Duodenal mucosa (tissue), 2 donors: ENCODE measurements at regions not wholly inside any gene's neighbourhood (a gene's known extent, or its start where the extent isn't known, plus 50 kb on each side); places are given as distances from the start of the nearest gene placed in this dataset.
"Not testable (repeated sequence)": the region's sequence is repeated elsewhere in the genome, so short reads cannot be mapped to it uniquely, and the experiment has no call there.

ENCODE experiments used
- H3K27ac ChIP-seq: one replicate; pipeline ENCODE4 v1.7.0; 2013; ENCODE audit warnings: low read depth, low read length
- H3K27me3 ChIP-seq, 2 donors: one replicate each; pipeline ENCODE4 v1.7.0; 2013; ENCODE audit warnings: low read length in 2 of 2, control low read depth in 1 of 2; ENCODE audit not compliant: insufficient read depth in 2 of 2, control insufficient read depth in 1 of 2
- H3K36me3 ChIP-seq, 2 donors: one replicate each; pipeline ENCODE4 v1.7.0; 2013; ENCODE audit warnings: low read length in 2 of 2, control low read depth in 1 of 2; ENCODE audit not compliant: insufficient read depth in 2 of 2, control insufficient read depth in 1 of 2
- H3K4me1 ChIP-seq, 2 donors: one replicate each; pipeline ENCODE4 v1.7.0; 2013; ENCODE audit warnings: low read length in 2 of 2, control low read depth in 1 of 2; ENCODE audit not compliant: insufficient read depth in 2 of 2, control insufficient read depth in 1 of 2
- H3K4me3 ChIP-seq, 2 donors: one replicate each; pipeline ENCODE4 v1.7.0; 2013; ENCODE audit warnings: low read length in 2 of 2, low read depth in 1 of 2
- H3K9ac ChIP-seq, 2 donors: one replicate each; pipeline ENCODE4 v1.7.0; 2013; ENCODE audit warnings: low read length in 2 of 2, low read depth in 1 of 2
- H3K9me3 ChIP-seq, 2 donors: one replicate each; pipeline ENCODE4 v1.7.0; 2013; ENCODE audit warnings: low read length in 2 of 2, control low read depth in 1 of 2; ENCODE audit not compliant: control insufficient read depth in 1 of 2

GRCh38 chr5:124504081-124504916 lies 242.1 kb downstream of the ZNF608 start:
- Histone ChIP-seq H3K9me3 (no peaks in the 10 kb centered on the region), H3K4me1 (no peaks in the 10 kb centered on the region), H3K4me3 (no peak overlapping the region), H3K36me3 (no peaks in the 10 kb centered on the region), H3K27me3 (no peaks in the 10 kb centered on the region), H3K9ac (no peak overlapping the region), H3K27ac (no peak overlapping the region)

- H3K4me3 ChIP-seq: no peak overlapping the region
- no peaks in the 10 kb centered on the region for H3K36me3 ChIP-seq
- H3K9ac ChIP-seq: no peak overlapping the region
- H3K27ac ChIP-seq: no peak overlapping the region
- H3K4me1 ChIP-seq: no peaks in the 10 kb centered on the region
- no peaks in the 10 kb centered on the region for H3K27me3 ChIP-seq
- H3K9me3 ChIP-seq: no peaks in the 10 kb centered on the region
Measured at GRCh38 chr5:124502551-124502950, 243.9 kb downstream of the ZNF608 start.

GRCh38 chr5:124499818-124500217 lies 246.6 kb downstream of the ZNF608 start:
- not testable (repeated sequence) for H3K27ac ChIP-seq, H3K9ac ChIP-seq, H3K9me3 ChIP-seq, H3K4me1 ChIP-seq, H3K27me3 ChIP-seq, H3K36me3 ChIP-seq, H3K4me3 ChIP-seq

GRCh38 chr5:124496968-124497367 lies 249.5 kb downstream of the ZNF608 start:
- H3K4me1 ChIP-seq, H3K4me3 ChIP-seq, H3K27me3 ChIP-seq, H3K9ac ChIP-seq, H3K9me3 ChIP-seq, H3K27ac ChIP-seq, H3K36me3 ChIP-seq: not testable (repeated sequence)

- no peaks in the 10 kb centered on the region for H3K27me3 ChIP-seq
- H3K27ac ChIP-seq: no peak overlapping the region
- peaks cover 4 to 5% of the 10 kb centered on the region in 2 donors for H3K9me3 ChIP-seq
- H3K4me1 ChIP-seq: no peaks in the 10 kb centered on the region
- no peak overlapping the region for H3K9ac ChIP-seq
- H3K4me3 ChIP-seq: no peak overlapping the region
- no peaks in the 10 kb centered on the region for H3K36me3 ChIP-seq
Measured at GRCh38 chr5:124494540-124495116, 251.8 kb downstream of the ZNF608 start.

GRCh38 chr5:124492444-124493224 lies 253.8 kb downstream of the ZNF608 start:
- Histone ChIP-seq H3K27me3 (no peaks in the 10 kb centered on the region), H3K27ac (no peak overlapping the region), H3K9ac (no peak overlapping the region), H3K4me3 (no peak overlapping the region), H3K4me1 (no peaks in the 10 kb centered on the region), H3K36me3 (no peaks in the 10 kb centered on the region), H3K9me3 (peaks cover 4 to 5% of the 10 kb centered on the region in 2 donors)

GRCh38 chr5:124490315-124490714 lies 256.1 kb downstream of the ZNF608 start:
- not testable (repeated sequence) for H3K27ac ChIP-seq, H3K4me3 ChIP-seq

GRCh38 chr5:124481419-124481818 lies 265.0 kb downstream of the ZNF608 start:
- Histone ChIP-seq H3K4me1 (no peaks in the 10 kb centered on the region), H3K9me3 (no peaks in the 10 kb centered on the region), H3K9ac (no peak overlapping the region), H3K27ac (no peak overlapping the region), H3K27me3 (no peaks in the 10 kb centered on the region), H3K36me3 (no peaks in the 10 kb centered on the region), H3K4me3 (no peak overlapping the region)

More at GRCh38 chr5:124490315-124490714, 256.1 kb downstream of the ZNF608 start:
- not testable (repeated sequence) for H3K9ac ChIP-seq, H3K4me1 ChIP-seq, H3K27me3 ChIP-seq, H3K9me3 ChIP-seq, H3K36me3 ChIP-seq

- Histone ChIP-seq H3K9me3 (no peaks in the 10 kb centered on the region), H3K27me3 (no peaks in the 10 kb centered on the region), H3K36me3 (no peaks in the 10 kb centered on the region), H3K27ac (no peak overlapping the region), H3K4me3 (no peak overlapping the region), H3K4me1 (no peaks in the 10 kb centered on the region), H3K9ac (no peak overlapping the region)
Measured at GRCh38 chr5:124480964-124481363, 265.5 kb downstream of the ZNF608 start.

GRCh38 chr5:124480022-124480421 lies 266.4 kb downstream of the ZNF608 start:
- Histone ChIP-seq H3K9ac (no peak overlapping the region), H3K4me3 (no peak overlapping the region), H3K4me1 (no peaks in the 10 kb centered on the region), H3K27ac (no peak overlapping the region), H3K9me3 (no peaks in the 10 kb centered on the region), H3K36me3 (no peaks in the 10 kb centered on the region), H3K27me3 (no peaks in the 10 kb centered on the region)
